ENCODE measurements at regions not wholly inside any gene's neighbourhood (a gene's known extent, or its start where the extent isn't known, plus 50 kb on each side); places are given as distances from the start of the nearest gene placed in this dataset.

GRCh38 chr22:26103023-26103422 is 66.2 kb upstream of the SEZ6L start:
- no peaks in the 10 kb centered on the region for H3K4me1 Mint-ChIP-seq
- Histone ChIP-seq H3K23ac (ENCODE audit: insufficient read length, low read depth, low read length) (no peak overlapping the region), H3K4me2 (ENCODE audit: insufficient read depth, insufficient read length, low read length) (no peak overlapping the region), H4K20me1 (ENCODE audit: control insufficient read depth, insufficient read depth, insufficient read length) (no peaks in the 10 kb centered on the region), H2BK5ac (ENCODE audit: insufficient read length, low read length) (no peak overlapping the region), H3K4me1 (ENCODE audit: insufficient read depth, low read length) (no peaks in the 10 kb centered on the region), H3K4ac (ENCODE audit: low read depth, low read length) (no peak overlapping the region), H2AK5ac (ENCODE audit: insufficient read length, low read length) (no peak overlapping the region), H2AFZ (ENCODE audit: low read length) (no peak overlapping the region), H4K8ac (replicated peaks; ENCODE audit: insufficient read length, low read depth, low read length) (no peak overlapping the region), H2BK20ac (ENCODE audit: low read depth, low read length, poor library complexity, severe bottlenecking) (no peak overlapping the region), H3K56ac (ENCODE audit: insufficient read length, low read depth, low read length) (no peak overlapping the region), H3K27me3 (ENCODE audit: insufficient read depth, low read length) (no peaks in the 10 kb centered on the region), H3K23me2 (ENCODE audit: insufficient read length, low read depth, low read length, poor library complexity, severe bottlenecking) (no peaks in the 10 kb centered on the region), H4K91ac (ENCODE audit: insufficient read length, low read depth, low read length) (no peak overlapping the region), H3K14ac (ENCODE audit: insufficient read depth, low read length) (no peak overlapping the region), H2BK12ac (ENCODE audit: insufficient read length, low read depth, low read length) (no peak overlapping the region), H3K79me2 (ENCODE audit: insufficient read depth, low read length) (no peaks in the 10 kb centered on the region), H3K79me1 (ENCODE audit: insufficient read depth, low read depth, low read length, poor library complexity, severe bottlenecking) (no peaks in the 10 kb centered on the region), H3K18ac (ENCODE audit: insufficient read length, low read depth, low read length) (no peak overlapping the region), H3T11ph (ENCODE audit: low read length) (no peak overlapping the region), H2BK120ac (ENCODE audit: low read depth, low read length, poor library complexity, severe bottlenecking) (no peak overlapping the region), H2BK15ac (ENCODE audit: low read depth, low read length) (no peak overlapping the region), H3K27ac (ENCODE audit: insufficient read length, low read depth, low read length) (no peak overlapping the region), H3K9ac (ENCODE audit: extremely low read depth, insufficient read length, low read length) (no peak overlapping the region), H3K9me3 (ENCODE audit: control insufficient read depth, low read depth, low read length) (no peaks in the 10 kb centered on the region), H4K5ac (ENCODE audit: insufficient read length, low read depth, low read length) (no peak overlapping the region)
- DNase-seq = no peak
- H3K36me3 Mint-ChIP-seq (ENCODE audit: insufficient read depth in 1 of 3, low read depth in 3 of 3) = no peaks in the 10 kb centered on the region
- WGBS (ENCODE audit: extremely low coverage, insufficient read length, low lambda C conversion rate) = 100% methylated on average over 2 of the region's 3 CpGs
- peaks cover 10% of the 10 kb centered on the region for H3K27me3 Mint-ChIP-seq (ENCODE audit: low read depth)
- H3K27ac Mint-ChIP-seq = no peak overlapping the region
- no peak overlapping the region for H3K4me3 Mint-ChIP-seq
- peaks cover 0 to under 1% of the 10 kb centered on the region in 2 experiments; a peak in 1 of 5 replicates for H3K9me3 Mint-ChIP-seq
- no peak for TF ChIP-seq CTCF (conservative IDR thresholded peaks at IDR 0.05)

Measured in H9 (cell line).